Mammary epithelial cell (primary cell): ENCODE measurements at regions not wholly inside any gene's neighbourhood (a gene's known extent, or its start where the extent isn't known, plus 50 kb on each side); places are given as distances from the start of the nearest gene placed in this dataset.

Experiments used
- CTCF ChIP-seq, 2 donors: IDR thresholded peaks in 1 of 2; conservative IDR thresholded peaks in 1 of 2; 2 replicates each; pipeline ENCODE4 v1.5.1; 2011 to 2012; ENCODE audit warnings: inconsistent platforms in 2 of 2, low read length in 2 of 2, mild to moderate bottlenecking in 2 of 2, control low read depth in 1 of 2, low read depth in 1 of 2; ENCODE audit not compliant: insufficient read depth in 1 of 2; ENCODE audit errors: extremely low read depth in 1 of 2
- EZH2 ChIP-seq: IDR thresholded peaks from 2 replicates; pipeline ENCODE4 v1.6.1; 2012; ENCODE audit warnings: low read length, inconsistent platforms, borderline replicate concordance

GRCh38 chr16:35862242-35862641 lies 2402.8 kb downstream of the TP53TG3F start:
- TF ChIP-seq CTCF (conservative IDR thresholded peaks at IDR 0.05 in 1 of 2, IDR thresholded peaks at IDR 0.05 in 1 of 2; ENCODE audit: extremely low read depth in 1 of 2, insufficient read depth in 1 of 2, low read depth in 1 of 2, low read length in 2 of 2) (no peak), EZH2 (no peak)
